BE2C (cell line): ENCODE measurements at regions not wholly inside any gene's neighbourhood (a gene's known extent, or its start where the extent isn't known, plus 50 kb on each side); places are given as distances from the start of the nearest gene placed in this dataset.
"Not testable (repeated sequence)": the region's sequence is repeated elsewhere in the genome, so short reads cannot be mapped to it uniquely, and the experiment has no call there.

Experiments used
- DNase-seq: peaks from one replicate; pipeline ENCODE4 v3.0.0-alpha.2; 2020
- H3K27me3 ChIP-seq: fragments of 250-450 bp; sonication (Bioruptor Pico); 2 replicates; pipeline ENCODE4 v1.5.1; 2020; ENCODE audit warnings: mild to moderate bottlenecking
- H3K36me3 ChIP-seq: fragments of 250-450 bp; sonication (Bioruptor Pico); 2 replicates; pipeline ENCODE4 v1.5.1; 2020; ENCODE audit warnings: mild to moderate bottlenecking
- H3K4me1 ChIP-seq: fragments of 250-450 bp; sonication (Bioruptor Pico); 2 replicates; pipeline ENCODE4 v1.5.1; 2020
- H3K4me3 ChIP-seq: 2 replicates; pipeline ENCODE4 v1.5.1; 2011; ENCODE audit warnings: low read depth, low read length
- H3K9me3 ChIP-seq: fragments of 250-450 bp; sonication (Bioruptor Pico); 2 replicates; pipeline ENCODE4 v1.5.1; 2020
- TF ChIP-seq, protein P1 (sequence below): IDR thresholded peaks from 2 replicates; pipeline ENCODE4 v1.5.1; 2012; ENCODE audit warnings: mild to moderate bottlenecking, low read depth, low read length

DNA sequence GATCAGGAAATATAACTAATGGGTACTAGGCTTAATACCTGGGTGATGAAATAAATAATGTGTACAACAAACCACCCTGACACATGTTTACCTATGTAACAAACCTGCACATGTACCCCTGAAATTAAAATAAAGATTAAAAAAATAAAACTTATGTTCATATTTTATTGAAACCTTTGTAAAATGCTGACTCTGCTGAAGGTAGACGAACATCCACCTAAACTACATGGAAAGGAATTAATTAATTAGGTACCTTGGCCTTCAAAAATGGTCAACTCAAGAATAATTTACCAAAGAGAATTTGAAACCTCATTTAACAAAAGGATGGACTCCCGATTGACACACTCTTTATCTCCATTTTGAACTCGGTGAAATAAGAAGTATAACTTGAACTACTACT, 152.3 kb upstream of the OR13F1 start:
- TF ChIP-seq, protein P1, sequence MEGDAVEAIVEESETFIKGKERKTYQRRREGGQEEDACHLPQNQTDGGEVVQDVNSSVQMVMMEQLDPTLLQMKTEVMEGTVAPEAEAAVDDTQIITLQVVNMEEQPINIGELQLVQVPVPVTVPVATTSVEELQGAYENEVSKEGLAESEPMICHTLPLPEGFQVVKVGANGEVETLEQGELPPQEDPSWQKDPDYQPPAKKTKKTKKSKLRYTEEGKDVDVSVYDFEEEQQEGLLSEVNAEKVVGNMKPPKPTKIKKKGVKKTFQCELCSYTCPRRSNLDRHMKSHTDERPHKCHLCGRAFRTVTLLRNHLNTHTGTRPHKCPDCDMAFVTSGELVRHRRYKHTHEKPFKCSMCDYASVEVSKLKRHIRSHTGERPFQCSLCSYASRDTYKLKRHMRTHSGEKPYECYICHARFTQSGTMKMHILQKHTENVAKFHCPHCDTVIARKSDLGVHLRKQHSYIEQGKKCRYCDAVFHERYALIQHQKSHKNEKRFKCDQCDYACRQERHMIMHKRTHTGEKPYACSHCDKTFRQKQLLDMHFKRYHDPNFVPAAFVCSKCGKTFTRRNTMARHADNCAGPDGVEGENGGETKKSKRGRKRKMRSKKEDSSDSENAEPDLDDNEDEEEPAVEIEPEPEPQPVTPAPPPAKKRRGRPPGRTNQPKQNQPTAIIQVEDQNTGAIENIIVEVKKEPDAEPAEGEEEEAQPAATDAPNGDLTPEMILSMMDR, result no peak
- no peak overlapping the region for H3K4me3 ChIP-seq
- H3K36me3 ChIP-seq, result no peaks in the 10 kb centered on the region
- H3K27me3 ChIP-seq, result no peaks in the 10 kb centered on the region
- no peak for DNase-seq
- no peaks in the 10 kb centered on the region for H3K9me3 ChIP-seq
- H3K4me1 ChIP-seq, result no peaks in the 10 kb centered on the region

DNA sequence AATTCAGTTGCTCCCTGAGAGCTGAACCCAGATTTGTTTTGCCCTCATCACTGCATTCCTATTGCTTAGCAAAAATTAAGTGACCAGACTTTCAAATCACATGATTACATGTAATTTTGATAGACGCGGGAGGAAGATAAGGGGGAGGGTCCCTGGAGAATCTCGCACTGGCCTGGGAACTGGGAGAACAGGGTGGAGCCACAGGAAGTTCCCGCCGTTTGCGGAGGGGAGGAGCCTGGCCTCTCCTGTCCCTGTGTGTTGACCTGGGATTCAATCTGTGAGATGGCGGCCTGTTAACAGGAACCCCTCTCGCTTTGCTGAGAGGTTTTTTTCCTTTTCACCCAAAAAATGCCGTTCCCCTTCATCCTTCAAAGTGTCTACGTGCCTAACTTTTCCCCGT, 142.9 kb upstream of the OR13F1 start:
- DNase-seq, result no peak
- no peak overlapping the region for H3K4me3 ChIP-seq
- TF ChIP-seq, protein P1, result no peak

DNA sequence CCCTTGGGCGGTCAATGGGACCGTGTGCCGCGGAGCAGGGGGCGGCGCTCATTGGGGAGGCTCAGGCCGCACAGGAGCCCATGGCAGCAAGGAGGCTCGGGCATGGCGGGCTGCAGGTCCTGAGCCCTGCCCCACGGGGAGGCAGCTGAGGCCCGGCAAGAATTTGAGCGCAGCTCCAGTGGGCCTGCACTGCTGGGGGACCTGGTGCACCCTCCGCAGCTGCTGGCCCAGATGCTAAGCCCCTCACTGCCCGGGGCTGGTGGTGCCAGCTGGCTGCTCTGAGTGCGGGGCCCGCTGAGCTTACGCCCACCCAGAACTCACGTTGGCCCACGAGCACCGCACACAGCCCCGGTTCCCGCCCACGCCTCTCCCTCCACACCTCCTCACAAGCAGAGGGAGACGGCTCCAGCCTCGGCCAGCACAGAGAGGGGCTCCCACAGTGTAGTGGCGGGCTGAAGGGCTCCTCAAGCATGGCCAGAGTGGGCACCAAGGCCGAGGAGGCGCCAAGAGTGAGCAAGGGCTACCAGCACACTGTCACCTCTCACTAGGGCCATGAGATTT, 141.1 kb upstream of the OR13F1 start:
- Histone ChIP-seq H3K9me3 (no peaks in the 10 kb centered on the region), H3K27me3 (no peaks in the 10 kb centered on the region), H3K4me1 (no peaks in the 10 kb centered on the region), H3K36me3 (no peaks in the 10 kb centered on the region), H3K4me3 (no peak overlapping the region)
- no peak for DNase-seq
- TF ChIP-seq, protein P1, result no peak

More for the DNA sequence above, 142.9 kb upstream of the OR13F1 start:
- H3K27me3 ChIP-seq, result no peaks in the 10 kb centered on the region
- H3K4me1 ChIP-seq, result no peaks in the 10 kb centered on the region
- H3K9me3 ChIP-seq, result no peaks in the 10 kb centered on the region
- no peaks in the 10 kb centered on the region for H3K36me3 ChIP-seq

DNA sequence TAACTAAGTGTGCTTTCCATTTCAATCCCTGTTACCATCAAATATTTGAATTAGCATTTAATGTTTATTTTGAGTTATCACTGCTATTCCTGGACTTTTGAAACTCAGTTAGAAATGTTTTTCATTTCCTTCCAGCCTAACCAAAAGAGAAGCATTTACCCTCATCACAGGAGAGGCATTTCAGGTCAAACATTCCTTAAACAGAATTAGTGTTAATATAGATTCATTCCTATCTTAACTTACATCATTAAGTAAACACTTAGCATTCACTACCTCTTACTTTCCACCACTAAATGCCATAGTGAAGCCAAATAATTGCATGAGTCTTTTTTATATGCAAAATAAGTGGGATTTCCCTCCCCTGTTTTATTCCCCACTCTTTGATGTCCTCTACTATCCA, 136.6 kb upstream of the OR13F1 start:
- Histone ChIP-seq H3K4me3 (no peak overlapping the region), H3K4me1 (no peaks in the 10 kb centered on the region), H3K9me3 (no peaks in the 10 kb centered on the region), H3K27me3 (no peaks in the 10 kb centered on the region), H3K36me3 (no peaks in the 10 kb centered on the region)
- TF ChIP-seq, protein P1, result no peak
- no peak for DNase-seq

DNA sequence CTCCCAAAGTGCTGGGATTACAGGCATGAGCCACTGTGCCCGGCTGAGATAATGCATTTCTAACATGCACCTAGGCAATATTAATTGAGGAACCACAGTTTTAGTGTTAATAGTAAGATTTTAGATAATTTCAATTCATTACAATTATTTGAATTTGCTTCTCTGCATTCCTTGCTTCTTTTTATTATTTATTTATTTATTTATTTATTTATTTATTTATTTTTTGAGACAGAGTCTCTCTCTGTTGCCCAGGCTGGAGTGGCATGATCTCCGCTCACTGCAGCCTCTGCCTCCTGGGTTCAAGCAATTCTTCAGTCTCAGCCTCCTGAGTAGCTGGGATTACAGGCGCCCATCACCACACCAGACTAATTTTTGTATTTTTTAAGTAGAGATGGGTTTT, 135.7 kb upstream of the OR13F1 start:
- DNase-seq, H3K9me3 ChIP-seq, H3K4me3 ChIP-seq, H3K36me3 ChIP-seq, H3K4me1 ChIP-seq, H3K27me3 ChIP-seq: not testable (repeated sequence)

DNA sequence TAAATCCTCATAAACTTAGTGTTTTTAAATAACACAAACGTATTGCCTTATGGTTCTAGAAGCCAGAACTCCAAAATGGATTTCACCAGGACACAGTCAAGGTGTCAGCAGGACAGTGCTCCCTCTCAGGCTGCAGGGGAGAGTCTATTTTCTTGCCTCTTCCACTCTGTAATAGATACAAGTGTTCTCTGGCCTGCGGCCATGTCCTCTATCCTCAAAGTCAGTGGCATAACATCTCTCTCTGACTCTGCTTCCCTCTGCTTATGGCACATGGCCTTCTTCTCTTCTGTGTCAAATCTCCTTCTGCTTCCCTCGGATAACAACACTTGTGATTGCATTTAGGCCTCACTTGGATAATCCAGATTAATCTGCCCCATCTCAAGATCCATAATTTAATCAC, 129.4 kb upstream of the OR13F1 start:
- DNase-seq, result no peak
- no peaks in the 10 kb centered on the region for H3K27me3 ChIP-seq
- H3K36me3 ChIP-seq, result no peaks in the 10 kb centered on the region
- H3K4me3 ChIP-seq, result no peak overlapping the region
- no peaks in the 10 kb centered on the region for H3K4me1 ChIP-seq
- no peaks in the 10 kb centered on the region for H3K9me3 ChIP-seq
- TF ChIP-seq, protein P1, result no peak

DNA sequence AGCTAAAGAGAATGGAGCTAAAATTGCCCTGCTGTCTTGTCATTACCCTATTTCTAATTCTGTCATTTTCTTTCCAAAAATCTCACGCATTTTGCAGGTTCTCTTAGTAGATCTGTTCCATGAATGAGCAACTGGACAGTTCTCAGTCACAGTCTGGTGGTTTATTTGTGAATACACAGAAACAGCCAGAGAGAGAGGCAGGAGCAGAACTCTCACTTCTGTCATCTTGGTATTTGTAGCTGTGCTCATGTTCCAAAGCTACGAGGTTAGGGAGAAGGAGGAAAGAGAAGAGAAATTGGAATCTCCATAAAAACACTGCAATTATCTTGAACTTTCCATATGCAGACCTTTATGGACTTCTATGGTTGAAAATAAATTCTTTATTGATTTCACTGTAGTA, 118.0 kb upstream of the OR13F1 start:
- Histone ChIP-seq H3K36me3 (no peaks in the 10 kb centered on the region), H3K4me3 (no peak overlapping the region), H3K9me3 (no peaks in the 10 kb centered on the region; the same call in 1 of the 2 replicates), H3K27me3 (no peaks in the 10 kb centered on the region), H3K4me1 (no peaks in the 10 kb centered on the region)
- TF ChIP-seq, protein P1, result no peak
- DNase-seq, result no peak
